ENCODE measurements at regions not wholly inside any gene's neighbourhood (a gene's known extent, or its start where the extent isn't known, plus 50 kb on each side); places are given as distances from the start of the nearest gene placed in this dataset.

GRCh38 chr5:77569409-77569808, 69.1 kb downstream of the OTP start:
- TF ChIP-seq CTCF (conservative IDR thresholded peaks at IDR 0.05): no peak
- H3K27ac ChIP-seq: no peak overlapping the region

GRCh38 chr5:77568555-77568954, 70.0 kb downstream of the OTP start:
- H3K27ac ChIP-seq: no peak overlapping the region
- no peak for TF ChIP-seq CTCF (conservative IDR thresholded peaks at IDR 0.05)

- TF ChIP-seq CTCF (conservative IDR thresholded peaks at IDR 0.05): no peak
- no peak overlapping the region for H3K27ac ChIP-seq
These were observed 70.4 kb downstream of the OTP start for GRCh38 chr5:77568082-77568481.

GRCh38 chr5:77563475-77563874, 71.4 kb upstream of the WDR41 start:
- TF ChIP-seq CTCF (conservative IDR thresholded peaks at IDR 0.05): no peak
- no peak overlapping the region for H3K27ac ChIP-seq

GRCh38 chr5:77561965-77562364, 69.8 kb upstream of the WDR41 start:
- TF ChIP-seq CTCF (conservative IDR thresholded peaks at IDR 0.05): no peak
- no peak overlapping the region for H3K27ac ChIP-seq

- no peak overlapping the region for H3K27ac ChIP-seq
- TF ChIP-seq CTCF (conservative IDR thresholded peaks at IDR 0.05): peak; percentile 72
These were observed 68.7 kb upstream of the WDR41 start for GRCh38 chr5:77560677-77561263.

GRCh38 chr5:77558266-77558665, 66.2 kb upstream of the WDR41 start:
- no peak overlapping the region for H3K27ac ChIP-seq
- no peak for TF ChIP-seq CTCF (conservative IDR thresholded peaks at IDR 0.05)
